GDM1 (cell line): ENCODE measurements at regions not wholly inside any gene's neighbourhood (a gene's known extent, or its start where the extent isn't known, plus 50 kb on each side); places are given as distances from the start of the nearest gene placed in this dataset.

Source experiments
- DNase-seq: peaks from one replicate; lab custom pipeline; 2025; lab: John Stamatoyannopoulos, UW

DNA sequence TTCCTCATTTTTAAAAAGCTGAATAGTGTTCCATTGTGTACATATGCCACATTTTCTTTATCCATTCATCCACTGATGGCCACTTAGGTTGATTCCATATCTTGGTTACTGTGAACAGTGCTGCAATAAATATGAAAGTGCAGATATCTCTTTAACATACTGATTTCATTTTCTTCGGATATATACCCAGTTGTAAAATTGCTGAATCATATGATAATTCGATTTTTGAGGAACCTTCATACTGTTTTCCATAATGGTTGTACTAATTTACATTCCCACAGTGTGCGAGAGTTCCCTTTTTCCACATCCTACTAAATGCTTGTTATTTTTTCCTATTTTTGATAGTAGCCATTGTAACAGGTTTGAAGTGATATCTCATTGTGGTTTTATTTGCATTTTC is 263.2 kb downstream of the STK31 start:
- no peak for DNase-seq

GRCh38 chr7:23980081-23980480 is 270.1 kb downstream of the STK31 start:
- DNase-seq = no peak

GRCh38 chr7:23981314-23981713 is 271.3 kb downstream of the STK31 start:
- no peak for DNase-seq

DNA sequence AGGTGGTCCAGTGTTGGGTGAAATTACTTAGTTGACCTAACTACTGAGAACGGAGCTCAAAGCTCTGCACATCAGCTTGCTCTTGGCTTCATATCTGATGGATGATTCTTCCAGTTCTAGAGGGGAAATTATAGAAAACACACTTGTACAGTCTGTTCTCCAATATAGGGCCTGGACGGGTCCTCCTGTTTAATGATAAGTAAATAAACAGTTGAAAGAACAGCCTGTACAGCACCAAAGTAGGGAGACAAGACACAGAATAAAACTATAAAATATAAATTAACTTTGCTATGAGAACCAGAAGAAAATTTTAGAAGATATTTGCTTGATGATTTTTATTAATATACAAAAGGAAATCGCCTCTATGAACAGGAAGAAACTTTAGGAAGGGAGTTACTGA is 271.7 kb downstream of the STK31 start:
- no peak for DNase-seq

GRCh38 chr7:24005517-24005916 is 278.5 kb upstream of the NPY start:
- no peak for DNase-seq

DNA sequence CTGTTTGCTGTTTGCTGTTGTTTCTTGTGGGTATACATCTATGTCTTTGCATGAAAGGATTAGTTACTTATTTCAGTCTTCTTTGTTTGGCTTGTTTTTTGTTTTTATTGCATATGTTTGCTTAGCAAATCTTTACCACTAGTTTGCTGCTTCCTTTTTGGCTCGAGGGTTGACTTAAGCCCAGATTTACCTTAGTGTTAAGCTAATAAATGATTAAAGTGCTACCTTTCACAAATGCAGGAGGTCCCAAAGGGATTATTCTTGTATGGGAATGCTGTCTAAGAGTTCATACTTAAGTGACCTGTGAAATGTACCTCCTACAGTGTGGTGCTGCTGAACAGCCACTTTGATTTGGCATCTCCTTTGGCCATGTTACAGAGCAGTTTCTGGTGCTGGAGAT is 273.5 kb upstream of the NPY start:
- DNase-seq = no peak

GRCh38 chr7:24017519-24017918 is 266.5 kb upstream of the NPY start:
- DNase-seq = no peak

DNA sequence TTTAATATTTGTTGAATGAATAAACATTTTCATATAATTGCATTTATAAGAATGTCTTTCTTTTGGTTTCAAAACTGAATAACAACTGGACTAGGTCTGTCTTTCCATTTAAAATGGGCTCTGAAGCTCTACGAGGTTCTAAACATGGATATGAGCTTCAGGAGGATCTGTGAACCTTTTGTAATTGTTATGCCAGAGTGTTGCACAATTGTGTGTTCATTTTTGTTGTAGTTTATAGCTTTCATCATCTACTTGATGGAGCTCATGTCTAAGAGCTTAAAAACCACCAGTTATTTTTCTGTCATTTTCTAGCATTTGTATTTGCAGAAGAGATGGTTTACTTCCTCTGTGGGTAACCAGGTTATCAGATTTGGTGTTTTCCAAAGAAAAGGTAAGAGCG is 265.7 kb upstream of the NPY start:
- DNase-seq = no peak

DNA sequence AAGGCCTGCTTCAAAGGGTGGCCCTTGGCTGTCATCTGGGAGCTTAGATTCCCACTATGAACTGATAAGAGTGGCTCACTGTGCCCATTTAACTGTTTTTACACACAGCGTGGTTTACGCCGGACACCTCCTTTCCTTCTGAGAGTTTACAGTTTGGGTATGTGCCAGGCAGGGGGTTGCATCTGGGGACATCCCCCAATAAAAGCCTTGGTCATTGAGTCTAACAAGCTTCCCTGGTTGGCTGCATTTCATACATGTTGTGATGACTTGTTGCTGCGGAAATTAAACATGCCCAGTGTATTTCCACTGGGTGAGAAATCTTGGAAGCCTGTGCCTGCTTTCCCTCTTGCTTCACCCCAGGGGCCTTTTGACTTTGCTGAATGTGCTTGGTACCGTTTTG is 264.1 kb upstream of the NPY start:
- no peak for DNase-seq

DNA sequence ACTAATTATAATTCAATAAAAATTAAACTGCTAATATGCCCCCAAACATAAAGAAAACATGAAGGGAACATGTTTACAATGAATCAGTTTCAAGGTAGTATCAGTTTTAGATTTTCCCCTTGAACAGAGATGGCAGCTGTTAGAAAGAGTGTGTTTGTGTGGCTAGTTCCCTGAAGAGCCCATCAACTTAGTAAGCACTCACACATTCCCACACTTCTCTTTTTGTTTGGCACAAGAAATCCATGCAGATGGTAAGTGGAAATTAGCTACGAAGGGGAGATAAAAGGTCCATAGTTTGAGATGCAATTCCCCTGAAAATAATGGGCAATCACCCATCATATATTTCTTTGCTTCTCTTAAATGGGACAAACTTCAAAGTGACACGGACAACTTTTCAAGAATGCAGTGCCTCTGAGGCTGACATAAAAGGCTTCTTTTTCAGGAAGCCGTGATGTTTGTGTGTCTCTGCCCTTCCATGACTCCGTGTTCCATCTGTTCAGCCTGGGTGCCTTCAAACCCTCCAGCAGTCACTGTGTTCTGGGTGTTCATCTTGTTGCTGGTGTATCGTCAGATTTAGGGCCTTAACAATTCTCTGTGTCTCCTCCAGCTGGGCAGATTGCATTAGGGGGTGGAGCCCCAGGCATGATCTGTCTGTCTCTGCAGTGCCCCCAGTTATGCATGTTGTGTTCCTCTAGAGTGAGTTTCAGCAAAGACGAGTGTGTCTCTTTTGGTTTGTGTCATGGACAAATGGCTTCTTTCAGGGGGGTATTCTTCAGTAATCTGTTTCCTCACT is 259.5 kb upstream of the NPY start:
- DNase-seq = no peak

GRCh38 chr7:24025094-24025493 is 258.9 kb upstream of the NPY start:
- DNase-seq = no peak

GRCh38 chr7:24025765-24026164 is 258.2 kb upstream of the NPY start:
- no peak for DNase-seq

DNA sequence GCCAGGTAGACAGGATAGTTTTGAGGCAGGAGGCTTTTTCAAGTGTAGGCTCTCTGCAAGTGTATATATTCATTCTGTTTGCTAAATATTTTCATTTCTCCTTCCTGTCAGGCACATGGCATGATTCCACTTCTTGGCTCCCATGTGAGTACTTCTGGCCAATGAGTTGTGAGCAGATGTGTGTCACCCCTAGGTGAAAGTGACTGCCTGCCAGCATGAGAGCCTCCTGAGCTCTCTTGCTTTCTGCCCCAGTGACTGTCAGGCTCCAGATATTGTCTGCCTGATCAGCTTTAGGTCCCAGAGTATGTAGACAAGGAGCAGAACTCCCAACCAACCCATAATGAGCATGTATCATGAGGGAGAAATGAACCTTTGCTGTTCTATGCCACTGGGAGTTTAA is 257.6 kb upstream of the NPY start:
- DNase-seq = no peak

DNA sequence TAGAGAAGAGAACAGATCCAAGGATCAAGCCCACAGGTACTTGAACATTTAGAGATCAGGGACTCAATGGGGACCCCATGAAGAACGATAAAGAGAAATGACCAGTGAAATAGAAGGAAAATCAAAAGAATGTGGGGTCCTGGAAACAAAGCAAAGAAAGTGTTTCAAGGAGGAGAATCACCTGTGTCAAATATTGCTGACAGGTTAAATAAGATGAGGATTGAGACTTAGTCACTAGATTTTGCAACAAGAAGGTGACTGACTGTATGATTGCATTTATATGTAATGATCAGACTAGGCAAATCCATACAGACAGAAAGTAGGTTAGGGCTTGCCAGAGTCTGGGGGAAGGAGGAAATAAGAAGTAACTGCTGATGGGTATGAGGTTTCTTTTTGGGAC is 254.9 kb upstream of the NPY start:
- DNase-seq = no peak

- DNase-seq = no peak
These were observed 249.7 kb upstream of the NPY start for GRCh38 chr7:24034251-24034650.

DNA sequence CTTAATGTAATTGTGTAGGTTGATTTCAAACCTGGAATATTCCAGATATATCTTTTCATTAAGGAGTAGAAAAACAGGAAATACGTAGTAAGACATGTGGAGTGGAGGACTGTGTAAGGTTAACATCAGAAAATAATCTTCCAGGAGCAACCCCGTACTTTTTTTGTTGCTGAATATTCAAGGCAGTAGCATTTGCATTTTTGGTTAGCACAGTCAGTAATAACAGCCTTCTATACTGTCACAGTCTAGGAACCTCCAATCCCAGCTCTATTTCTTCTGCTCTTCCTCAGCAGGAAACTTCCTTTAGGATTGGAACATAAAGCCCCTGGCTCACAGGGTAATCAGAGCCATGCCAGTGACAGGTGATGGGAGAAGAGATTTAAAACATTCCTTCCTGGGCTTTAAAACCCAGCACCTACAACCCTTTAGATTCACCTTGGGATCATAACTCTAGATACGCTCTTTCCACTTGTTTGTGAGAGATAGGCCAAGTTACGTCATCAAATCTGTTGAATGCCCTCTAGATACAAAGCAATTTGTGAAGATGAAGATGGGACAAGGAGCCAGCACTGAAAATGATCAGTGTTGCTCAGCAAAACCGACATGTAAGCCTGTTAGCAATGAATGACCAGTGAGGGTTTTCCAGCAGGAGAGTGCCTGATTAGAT is 248.5 kb upstream of the NPY start:
- no peak for DNase-seq

GRCh38 chr7:24036033-24036412 is 248.0 kb upstream of the NPY start:
- DNase-seq = no peak

GRCh38 chr7:24038993-24039392 is 245.0 kb upstream of the NPY start:
- DNase-seq = no peak

DNA sequence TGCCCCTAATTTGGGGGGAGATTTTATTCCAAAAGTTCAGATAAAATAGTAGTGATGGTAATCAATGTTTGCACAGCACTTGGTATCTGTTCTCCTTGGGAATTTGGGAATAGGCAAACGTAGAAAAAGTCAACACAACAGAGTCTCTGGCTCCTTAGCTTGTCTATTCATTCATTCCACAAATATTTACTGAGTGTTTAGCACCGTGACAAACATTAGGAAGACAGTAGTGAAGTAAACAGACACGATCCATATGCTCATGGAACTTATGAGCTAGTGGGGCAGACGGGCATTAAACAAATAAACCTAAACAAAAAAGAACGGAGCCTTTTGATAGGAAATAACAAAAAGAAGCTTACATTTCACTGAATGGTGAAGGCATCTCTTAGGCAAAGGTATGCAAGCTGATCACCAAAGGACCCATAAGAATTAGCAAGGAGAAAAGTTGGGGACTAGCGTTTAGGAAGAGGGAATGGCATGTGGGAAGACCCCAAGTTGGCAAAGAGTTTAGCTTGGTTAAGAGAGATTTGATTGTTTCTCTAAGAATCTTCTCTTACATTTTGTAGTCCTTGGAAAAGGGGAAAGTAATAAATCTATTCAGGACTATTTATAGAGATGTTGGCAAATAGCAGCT is 243.9 kb upstream of the NPY start:
- no peak for DNase-seq

DNA sequence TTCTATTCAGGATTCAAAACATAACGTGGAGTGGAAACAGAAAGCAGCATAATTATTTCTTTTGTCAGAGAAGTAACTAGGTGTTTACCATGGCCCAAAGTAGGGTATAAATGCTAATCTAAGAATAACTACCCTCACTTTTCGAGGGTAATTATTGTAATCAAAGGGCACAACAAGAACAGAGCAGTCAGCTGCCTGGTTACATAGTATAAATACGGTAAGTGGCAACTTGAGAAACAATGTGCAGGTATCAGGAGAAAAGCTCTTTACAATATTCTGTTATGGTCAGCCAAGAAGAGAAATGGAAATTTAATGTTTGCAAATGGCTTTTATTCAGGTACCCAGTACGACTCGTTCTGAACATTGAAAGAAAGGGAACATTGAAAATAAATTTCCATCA is 242.0 kb upstream of the NPY start:
- no peak for DNase-seq

GRCh38 chr7:24049296-24049695 is 234.7 kb upstream of the NPY start:
- no peak for DNase-seq

DNA sequence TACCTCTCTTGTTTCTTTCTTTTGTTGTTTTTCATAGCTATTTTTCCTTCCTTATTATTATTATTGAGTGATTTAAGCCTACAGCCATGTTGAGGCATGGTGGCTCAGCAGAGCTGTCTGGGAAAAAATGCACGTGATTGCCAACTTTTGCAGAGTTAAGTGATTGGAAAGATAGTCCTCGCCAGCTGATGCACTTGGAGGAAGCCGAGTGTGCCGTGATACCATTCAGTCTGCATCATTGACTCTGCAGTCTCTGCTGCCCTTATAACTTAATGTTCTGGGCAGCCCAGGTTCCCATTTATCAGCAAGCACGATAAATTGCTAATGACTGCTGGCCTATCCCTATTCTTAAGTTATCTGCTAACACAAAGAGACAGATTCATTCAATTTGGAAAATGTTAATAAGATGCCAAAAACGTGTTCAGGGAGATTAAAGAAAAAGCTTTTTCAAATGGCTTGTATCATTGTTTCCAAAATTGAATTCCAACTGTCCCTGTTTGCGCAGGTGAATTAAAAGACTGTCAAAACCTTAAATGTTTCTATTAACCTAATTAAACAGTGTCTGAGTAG is 232.9 kb upstream of the NPY start:
- DNase-seq = no peak

GRCh38 chr7:24051651-24052050 is 232.3 kb upstream of the NPY start:
- no peak for DNase-seq
